GM23338 (cell line): ENCODE measurements at regions not wholly inside any gene's neighbourhood (a gene's known extent, or its start where the extent isn't known, plus 50 kb on each side); places are given as distances from the start of the nearest gene placed in this dataset.

Experiments used
- ATAC-seq: fragments of 200-7000 bp; cut with Tn5 transposase; 3 replicates; pipeline ENCODE4 v1.9.1; 2020
- DNase-seq: peaks from one replicate; pipeline ENCODE4 v3.0.0-alpha.2; 2015; ENCODE audit warnings: low spot score
- H2AFZ ChIP-seq: fragments of 200-600 bp; sonication (generic); 2 replicates; pipeline ENCODE4 v1.8.0; 2016; ENCODE audit warnings: antibody characterized with exemption, mild to moderate bottlenecking, moderate library complexity
- H3F3A ChIP-seq: fragments of 200-600 bp; sonication (generic); replicated peaks from 2 replicates; pipeline ENCODE4 v1.8.0; 2017; ENCODE audit warnings: antibody characterized with exemption, mixed run types, low read depth
- H3K27ac ChIP-seq: fragments of 200-600 bp; sonication (generic); 2 replicates; pipeline ENCODE4 v1.6.1; 2016; ENCODE audit warnings: low read depth
- H3K27me3 ChIP-seq: fragments of 200-600 bp; sonication (generic); 2 replicates; pipeline ENCODE4 v1.8.0; 2016; ENCODE audit warnings: mild to moderate bottlenecking, mixed run types, moderate library complexity; ENCODE audit not compliant: insufficient read depth
- H3K36me3 ChIP-seq: fragments of 200-600 bp; sonication (generic); 2 replicates; pipeline ENCODE4 v1.8.0; 2016; ENCODE audit warnings: mild to moderate bottlenecking; ENCODE audit not compliant: insufficient read depth
- H3K4me1 ChIP-seq: fragments of 200-600 bp; sonication (generic); 2 replicates; pipeline ENCODE4 v1.8.0; 2016; ENCODE audit warnings: mild to moderate bottlenecking, moderate library complexity; ENCODE audit not compliant: insufficient read depth
- H3K4me2 ChIP-seq: fragments of 200-600 bp; sonication (generic); 2 replicates; pipeline ENCODE4 v1.7.1; 2017; ENCODE audit warnings: mixed run types
- H3K4me3 ChIP-seq: fragments of 200-600 bp; sonication (generic); 2 replicates; pipeline ENCODE4 v1.6.1; 2016; ENCODE audit warnings: mixed run types
- H3K79me2 ChIP-seq: fragments of 200-600 bp; sonication (generic); replicated peaks from 2 replicates; pipeline ENCODE4 v1.8.0; 2017; ENCODE audit warnings: mild to moderate bottlenecking; ENCODE audit not compliant: insufficient read depth
- H3K9me2 ChIP-seq: fragments of 200-600 bp; sonication (generic); 2 replicates; pipeline ENCODE4 v1.8.0; 2017; ENCODE audit not compliant: insufficient read depth
- H4K20me1 ChIP-seq: fragments of 200-600 bp; sonication (generic); replicated peaks from 2 replicates; pipeline ENCODE4 v1.8.0; 2017; ENCODE audit warnings: mild to moderate bottlenecking; ENCODE audit not compliant: insufficient read depth
- H3K27ac Mint-ChIP-seq: 2 replicates; pipeline ENCODE4 v1.8.0; 2020; ENCODE audit warnings: inconsistent platforms, mild to moderate bottlenecking, moderate library complexity, mixed read lengths
- H3K27me3 Mint-ChIP-seq: 3 replicates; pipeline ENCODE4 v1.8.0; 2022; ENCODE audit warnings: low read depth, mild to moderate bottlenecking, moderate library complexity, mixed read lengths, inconsistent platforms; ENCODE audit not compliant: insufficient read depth, poor library complexity
- H3K36me3 Mint-ChIP-seq: 3 replicates; pipeline ENCODE4 v1.8.0; 2021; ENCODE audit warnings: low read depth, mild to moderate bottlenecking, inconsistent platforms, moderate library complexity, mixed read lengths
- H3K4me1 Mint-ChIP-seq: 3 replicates; pipeline ENCODE4 v1.8.0; 2020; ENCODE audit warnings: mild to moderate bottlenecking, inconsistent platforms, mixed read lengths
- H3K4me3 Mint-ChIP-seq: 3 replicates; pipeline ENCODE4 v1.8.0; 2021; ENCODE audit warnings: moderate library complexity, mild to moderate bottlenecking, inconsistent platforms, mixed read lengths
- H3K9me3 Mint-ChIP-seq: 3 replicates; pipeline ENCODE4 v1.8.0; 2020; ENCODE audit warnings: moderate library complexity, mild to moderate bottlenecking, inconsistent platforms, mixed read lengths
- CREB1 ChIP-seq: fragments of 250-450 bp; sonication (Bioruptor Pico); IDR thresholded peaks from 2 replicates; pipeline ENCODE4 v1.5.0; 2020; ENCODE audit warnings: low read depth, mild to moderate bottlenecking, moderate library complexity
- EZH2 ChIP-seq: fragments of 200-600 bp; sonication (generic); IDR thresholded peaks from one replicate; pipeline ENCODE4 v1.8.0; 2017; ENCODE audit warnings: antibody characterized with exemption, mild to moderate bottlenecking, low read depth; ENCODE audit not compliant: unreplicated experiment
- EZH2phosphoT487 ChIP-seq: fragments of 200-600 bp; sonication (generic); IDR thresholded peaks from one replicate; pipeline ENCODE4 v1.8.1; 2018; ENCODE audit warnings: antibody characterized with exemption; ENCODE audit not compliant: unreplicated experiment
- JUNB ChIP-seq: IDR thresholded peaks from one replicate; pipeline ENCODE4 v1.6.1; 2016; ENCODE audit warnings: antibody characterized with exemption; ENCODE audit not compliant: unreplicated experiment
- NANOG ChIP-seq: IDR thresholded peaks from 2 replicates; pipeline ENCODE4 v1.6.1; 2016; ENCODE audit warnings: antibody characterized with exemption, borderline replicate concordance
- POLR2AphosphoS5 ChIP-seq: IDR thresholded peaks from 2 replicates; pipeline ENCODE4 v1.6.1; 2016; ENCODE audit warnings: antibody characterized with exemption, low read depth
- STAT1 ChIP-seq: IDR thresholded peaks from one replicate; pipeline ENCODE4 v1.6.1; 2016; ENCODE audit warnings: antibody characterized with exemption; ENCODE audit not compliant: unreplicated experiment
- ZNF114 ChIP-seq: fragments of 250-450 bp; sonication (Bioruptor Pico); IDR thresholded peaks from 2 replicates; pipeline ENCODE4 v1.5.0; 2020; ENCODE audit warnings: mild to moderate bottlenecking, moderate library complexity
- ZNF331 ChIP-seq: fragments of 250-450 bp; sonication (Bioruptor Pico); IDR thresholded peaks from 2 replicates; pipeline ENCODE4 v1.5.0; 2020; ENCODE audit warnings: low read depth, mild to moderate bottlenecking, moderate library complexity
- TF ChIP-seq, protein P1 (sequence below): IDR thresholded peaks from 2 replicates; pipeline ENCODE4 v1.6.1; 2016; ENCODE audit warnings: antibody characterized with exemption
- TF ChIP-seq, protein P2 (sequence below): fragments of 250-450 bp; sonication (Bioruptor Pico); IDR thresholded peaks from 2 replicates; pipeline ENCODE4 v1.5.0; 2020; ENCODE audit warnings: mild to moderate bottlenecking, moderate library complexity
- TF ChIP-seq, protein P3 (sequence below): IDR thresholded peaks from one replicate; pipeline ENCODE4 v1.6.1; 2018; ENCODE audit warnings: antibody characterized with exemption; ENCODE audit not compliant: unreplicated experiment

DNA sequence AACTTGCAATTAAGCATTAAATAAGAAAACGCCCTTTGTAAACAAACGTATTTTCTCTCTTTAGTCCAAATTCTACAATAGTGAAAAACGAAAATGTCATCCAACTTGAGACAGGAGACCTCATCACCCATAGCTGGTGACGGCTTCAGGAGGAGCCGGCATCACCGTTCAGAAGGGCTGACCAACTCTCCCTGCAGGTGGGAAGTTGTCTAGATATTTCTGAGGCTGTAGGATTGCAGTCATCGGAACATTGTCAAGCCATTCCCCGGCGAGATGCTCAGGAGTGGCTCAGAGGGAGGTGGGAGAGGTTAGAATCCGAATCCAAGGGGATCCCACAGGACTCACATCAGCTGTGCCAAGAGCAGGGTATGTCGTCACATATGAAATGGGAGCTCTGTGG, 76.7 kb downstream of the RBFOX3 start (continued):
- TF ChIP-seq, protein P1, sequence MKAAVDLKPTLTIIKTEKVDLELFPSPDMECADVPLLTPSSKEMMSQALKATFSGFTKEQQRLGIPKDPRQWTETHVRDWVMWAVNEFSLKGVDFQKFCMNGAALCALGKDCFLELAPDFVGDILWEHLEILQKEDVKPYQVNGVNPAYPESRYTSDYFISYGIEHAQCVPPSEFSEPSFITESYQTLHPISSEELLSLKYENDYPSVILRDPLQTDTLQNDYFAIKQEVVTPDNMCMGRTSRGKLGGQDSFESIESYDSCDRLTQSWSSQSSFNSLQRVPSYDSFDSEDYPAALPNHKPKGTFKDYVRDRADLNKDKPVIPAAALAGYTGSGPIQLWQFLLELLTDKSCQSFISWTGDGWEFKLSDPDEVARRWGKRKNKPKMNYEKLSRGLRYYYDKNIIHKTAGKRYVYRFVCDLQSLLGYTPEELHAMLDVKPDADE, result no peak
- TF ChIP-seq CREB1 (CRISPR knock-in tag) (no peak), ZNF331 (CRISPR knock-in tag) (no peak)

DNA sequence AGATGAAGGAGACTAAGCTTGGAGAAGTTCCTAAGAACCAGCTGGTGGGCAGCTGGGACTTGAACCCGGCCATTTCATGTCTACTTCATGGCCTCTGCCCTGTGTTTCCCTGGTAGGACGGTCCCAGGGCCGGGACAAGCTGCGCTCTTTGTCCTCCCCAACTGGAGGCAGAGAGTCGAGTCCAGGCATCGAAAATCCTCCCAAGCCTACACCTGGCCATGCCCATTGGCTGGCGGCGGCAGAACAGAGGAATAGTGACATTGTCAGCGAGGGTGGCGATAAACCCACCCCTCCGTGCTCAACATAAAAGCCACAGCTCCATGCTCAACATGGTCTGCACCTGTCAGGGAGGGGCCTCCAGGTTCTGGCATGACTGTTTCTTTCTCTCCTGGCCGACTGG, 77.7 kb downstream of the RBFOX3 start:
- no peaks in the 10 kb centered on the region for H3K79me2 ChIP-seq
- no peaks in the 10 kb centered on the region for H3K36me3 ChIP-seq
- DNase-seq (no peak), ATAC-seq (no peak)
- no peak overlapping the region for H3K4me2 ChIP-seq
- no peaks in the 10 kb centered on the region for H3F3A ChIP-seq
- H3K27me3 Mint-ChIP-seq, result peaks cover 2% of the 10 kb centered on the region
- H3K4me3 ChIP-seq, result no peak overlapping the region
- no peaks in the 10 kb centered on the region for H4K20me1 ChIP-seq
- no peak overlapping the region for H2AFZ ChIP-seq
- no peaks in the 10 kb centered on the region for H3K27me3 ChIP-seq
- H3K4me3 Mint-ChIP-seq, result no peak overlapping the region
- H3K27ac ChIP-seq, result no peak overlapping the region
- 0 out of 2 replicates have a peak, but pooled peaks cover 3% of the 10 kb centered on the region for H3K9me2 ChIP-seq
- H3K27ac Mint-ChIP-seq, result no peak overlapping the region
- H3K36me3 Mint-ChIP-seq, result no peaks in the 10 kb centered on the region
- H3K4me1 Mint-ChIP-seq, result peaks cover 34% of the 10 kb centered on the region
- no peaks in the 10 kb centered on the region for H3K9me3 Mint-ChIP-seq
- H3K4me1 ChIP-seq, result peaks cover 6% of the 10 kb centered on the region; the same call in 1 of the 2 replicates
- no peak for TF ChIP-seq EZH2
- TF ChIP-seq, protein P2, sequence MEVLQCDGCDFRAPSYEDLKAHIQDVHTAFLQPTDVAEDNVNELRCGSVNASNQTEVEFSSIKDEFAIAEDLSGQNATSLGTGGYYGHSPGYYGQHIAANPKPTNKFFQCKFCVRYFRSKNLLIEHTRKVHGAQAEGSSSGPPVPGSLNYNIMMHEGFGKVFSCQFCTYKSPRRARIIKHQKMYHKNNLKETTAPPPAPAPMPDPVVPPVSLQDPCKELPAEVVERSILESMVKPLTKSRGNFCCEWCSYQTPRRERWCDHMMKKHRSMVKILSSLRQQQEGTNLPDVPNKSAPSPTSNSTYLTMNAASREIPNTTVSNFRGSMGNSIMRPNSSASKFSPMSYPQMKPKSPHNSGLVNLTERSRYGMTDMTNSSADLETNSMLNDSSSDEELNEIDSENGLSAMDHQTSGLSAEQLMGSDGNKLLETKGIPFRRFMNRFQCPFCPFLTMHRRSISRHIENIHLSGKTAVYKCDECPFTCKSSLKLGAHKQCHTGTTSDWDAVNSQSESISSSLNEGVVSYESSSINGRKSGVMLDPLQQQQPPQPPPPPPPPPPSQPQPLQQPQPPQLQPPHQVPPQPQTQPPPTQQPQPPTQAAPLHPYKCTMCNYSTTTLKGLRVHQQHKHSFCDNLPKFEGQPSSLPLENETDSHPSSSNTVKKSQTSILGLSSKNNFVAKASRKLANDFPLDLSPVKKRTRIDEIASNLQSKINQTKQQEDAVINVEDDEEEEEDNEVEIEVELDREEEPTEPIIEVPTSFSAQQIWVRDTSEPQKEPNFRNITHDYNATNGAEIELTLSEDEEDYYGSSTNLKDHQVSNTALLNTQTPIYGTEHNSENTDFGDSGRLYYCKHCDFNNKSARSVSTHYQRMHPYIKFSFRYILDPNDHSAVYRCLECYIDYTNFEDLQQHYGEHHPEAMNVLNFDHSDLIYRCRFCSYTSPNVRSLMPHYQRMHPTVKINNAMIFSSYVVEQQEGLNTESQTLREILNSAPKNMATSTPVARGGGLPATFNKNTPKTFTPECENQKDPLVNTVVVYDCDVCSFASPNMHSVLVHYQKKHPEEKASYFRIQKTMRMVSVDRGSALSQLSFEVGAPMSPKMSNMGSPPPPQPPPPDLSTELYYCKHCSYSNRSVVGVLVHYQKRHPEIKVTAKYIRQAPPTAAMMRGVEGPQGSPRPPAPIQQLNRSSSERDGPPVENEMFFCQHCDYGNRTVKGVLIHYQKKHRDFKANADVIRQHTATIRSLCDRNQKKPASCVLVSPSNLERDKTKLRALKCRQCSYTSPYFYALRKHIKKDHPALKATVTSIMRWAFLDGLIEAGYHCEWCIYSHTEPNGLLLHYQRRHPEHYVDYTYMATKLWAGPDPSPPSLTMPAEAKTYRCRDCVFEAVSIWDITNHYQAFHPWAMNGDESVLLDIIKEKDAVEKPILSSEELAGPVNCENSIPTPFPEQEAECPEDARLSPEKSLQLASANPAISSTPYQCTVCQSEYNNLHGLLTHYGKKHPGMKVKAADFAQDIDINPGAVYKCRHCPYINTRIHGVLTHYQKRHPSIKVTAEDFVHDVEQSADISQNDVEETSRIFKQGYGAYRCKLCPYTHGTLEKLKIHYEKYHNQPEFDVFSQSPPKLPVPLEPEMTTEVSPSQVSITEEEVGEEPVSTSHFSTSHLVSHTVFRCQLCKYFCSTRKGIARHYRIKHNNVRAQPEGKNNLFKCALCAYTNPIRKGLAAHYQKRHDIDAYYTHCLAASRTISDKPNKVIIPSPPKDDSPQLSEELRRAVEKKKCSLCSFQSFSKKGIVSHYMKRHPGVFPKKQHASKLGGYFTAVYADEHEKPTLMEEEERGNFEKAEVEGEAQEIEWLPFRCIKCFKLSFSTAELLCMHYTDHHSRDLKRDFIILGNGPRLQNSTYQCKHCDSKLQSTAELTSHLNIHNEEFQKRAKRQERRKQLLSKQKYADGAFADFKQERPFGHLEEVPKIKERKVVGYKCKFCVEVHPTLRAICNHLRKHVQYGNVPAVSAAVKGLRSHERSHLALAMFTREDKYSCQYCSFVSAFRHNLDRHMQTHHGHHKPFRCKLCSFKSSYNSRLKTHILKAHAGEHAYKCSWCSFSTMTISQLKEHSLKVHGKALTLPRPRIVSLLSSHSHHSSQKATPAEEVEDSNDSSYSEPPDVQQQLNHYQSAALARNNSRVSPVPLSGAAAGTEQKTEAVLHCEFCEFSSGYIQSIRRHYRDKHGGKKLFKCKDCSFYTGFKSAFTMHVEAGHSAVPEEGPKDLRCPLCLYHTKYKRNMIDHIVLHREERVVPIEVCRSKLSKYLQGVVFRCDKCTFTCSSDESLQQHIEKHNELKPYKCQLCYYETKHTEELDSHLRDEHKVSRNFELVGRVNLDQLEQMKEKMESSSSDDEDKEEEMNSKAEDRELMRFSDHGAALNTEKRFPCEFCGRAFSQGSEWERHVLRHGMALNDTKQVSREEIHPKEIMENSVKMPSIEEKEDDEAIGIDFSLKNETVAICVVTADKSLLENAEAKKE, result no peak
- no peak for TF ChIP-seq NANOG
- TF ChIP-seq, protein P3, sequence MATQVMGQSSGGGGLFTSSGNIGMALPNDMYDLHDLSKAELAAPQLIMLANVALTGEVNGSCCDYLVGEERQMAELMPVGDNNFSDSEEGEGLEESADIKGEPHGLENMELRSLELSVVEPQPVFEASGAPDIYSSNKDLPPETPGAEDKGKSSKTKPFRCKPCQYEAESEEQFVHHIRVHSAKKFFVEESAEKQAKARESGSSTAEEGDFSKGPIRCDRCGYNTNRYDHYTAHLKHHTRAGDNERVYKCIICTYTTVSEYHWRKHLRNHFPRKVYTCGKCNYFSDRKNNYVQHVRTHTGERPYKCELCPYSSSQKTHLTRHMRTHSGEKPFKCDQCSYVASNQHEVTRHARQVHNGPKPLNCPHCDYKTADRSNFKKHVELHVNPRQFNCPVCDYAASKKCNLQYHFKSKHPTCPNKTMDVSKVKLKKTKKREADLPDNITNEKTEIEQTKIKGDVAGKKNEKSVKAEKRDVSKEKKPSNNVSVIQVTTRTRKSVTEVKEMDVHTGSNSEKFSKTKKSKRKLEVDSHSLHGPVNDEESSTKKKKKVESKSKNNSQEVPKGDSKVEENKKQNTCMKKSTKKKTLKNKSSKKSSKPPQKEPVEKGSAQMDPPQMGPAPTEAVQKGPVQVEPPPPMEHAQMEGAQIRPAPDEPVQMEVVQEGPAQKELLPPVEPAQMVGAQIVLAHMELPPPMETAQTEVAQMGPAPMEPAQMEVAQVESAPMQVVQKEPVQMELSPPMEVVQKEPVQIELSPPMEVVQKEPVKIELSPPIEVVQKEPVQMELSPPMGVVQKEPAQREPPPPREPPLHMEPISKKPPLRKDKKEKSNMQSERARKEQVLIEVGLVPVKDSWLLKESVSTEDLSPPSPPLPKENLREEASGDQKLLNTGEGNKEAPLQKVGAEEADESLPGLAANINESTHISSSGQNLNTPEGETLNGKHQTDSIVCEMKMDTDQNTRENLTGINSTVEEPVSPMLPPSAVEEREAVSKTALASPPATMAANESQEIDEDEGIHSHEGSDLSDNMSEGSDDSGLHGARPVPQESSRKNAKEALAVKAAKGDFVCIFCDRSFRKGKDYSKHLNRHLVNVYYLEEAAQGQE, result no peak
- no peak for TF ChIP-seq JUNB
- no peak for TF ChIP-seq EZH2phosphoT487
- TF ChIP-seq POLR2AphosphoS5, result no peak
- TF ChIP-seq STAT1, result no peak
- no peak for TF ChIP-seq ZNF331 (CRISPR knock-in tag)
- TF ChIP-seq CREB1 (CRISPR knock-in tag), result no peak
- TF ChIP-seq ZNF114, result no peak
- TF ChIP-seq, protein P1, result no peak
